ENCODE measurements at regions not wholly inside any gene's neighbourhood (a gene's known extent, or its start where the extent isn't known, plus 50 kb on each side); places are given as distances from the start of the nearest gene placed in this dataset.

DNA sequence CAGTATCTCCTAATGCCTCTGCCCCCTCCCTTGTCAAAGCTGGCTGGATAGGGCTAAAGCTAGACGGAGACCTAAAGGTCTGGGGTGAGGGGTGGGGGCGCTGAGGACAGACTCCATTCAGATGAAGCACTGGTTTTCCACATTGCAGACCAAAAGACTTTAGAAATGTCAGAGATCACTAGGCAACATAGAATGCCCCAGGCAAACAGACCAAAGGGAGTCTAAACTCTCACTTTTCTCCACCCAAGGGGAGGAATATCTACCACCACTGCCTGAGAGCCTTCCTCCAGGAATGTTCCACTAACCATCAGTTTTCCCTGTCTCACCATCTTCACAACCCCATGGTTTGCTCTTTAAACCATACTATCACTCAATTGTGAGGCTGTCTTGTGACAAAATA, 106.9 kb upstream of the KRAS start:
- TF ChIP-seq, protein P1, sequence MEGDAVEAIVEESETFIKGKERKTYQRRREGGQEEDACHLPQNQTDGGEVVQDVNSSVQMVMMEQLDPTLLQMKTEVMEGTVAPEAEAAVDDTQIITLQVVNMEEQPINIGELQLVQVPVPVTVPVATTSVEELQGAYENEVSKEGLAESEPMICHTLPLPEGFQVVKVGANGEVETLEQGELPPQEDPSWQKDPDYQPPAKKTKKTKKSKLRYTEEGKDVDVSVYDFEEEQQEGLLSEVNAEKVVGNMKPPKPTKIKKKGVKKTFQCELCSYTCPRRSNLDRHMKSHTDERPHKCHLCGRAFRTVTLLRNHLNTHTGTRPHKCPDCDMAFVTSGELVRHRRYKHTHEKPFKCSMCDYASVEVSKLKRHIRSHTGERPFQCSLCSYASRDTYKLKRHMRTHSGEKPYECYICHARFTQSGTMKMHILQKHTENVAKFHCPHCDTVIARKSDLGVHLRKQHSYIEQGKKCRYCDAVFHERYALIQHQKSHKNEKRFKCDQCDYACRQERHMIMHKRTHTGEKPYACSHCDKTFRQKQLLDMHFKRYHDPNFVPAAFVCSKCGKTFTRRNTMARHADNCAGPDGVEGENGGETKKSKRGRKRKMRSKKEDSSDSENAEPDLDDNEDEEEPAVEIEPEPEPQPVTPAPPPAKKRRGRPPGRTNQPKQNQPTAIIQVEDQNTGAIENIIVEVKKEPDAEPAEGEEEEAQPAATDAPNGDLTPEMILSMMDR (IDR thresholded peaks at IDR 0.05), result no peak
- TF ChIP-seq POLR2A (IDR thresholded peaks at IDR 0.05) (no peak), EP300 (IDR thresholded peaks at IDR 0.05) (no peak)

Data from ovary (tissue), 3 donors.